Neuronal stem cell (in vitro differentiated cells): ENCODE measurements at regions not wholly inside any gene's neighbourhood (a gene's known extent, or its start where the extent isn't known, plus 50 kb on each side); places are given as distances from the start of the nearest gene placed in this dataset.

Source experiments
- DNase-seq: peaks from one replicate; pipeline ENCODE4 v3.0.0-alpha.2; 2013; ENCODE audit warnings: low spot score
- H2AFZ ChIP-seq: one replicate; pipeline ENCODE4 v1.6.1; 2013; ENCODE audit warnings: mild to moderate bottlenecking, low read length, inconsistent platforms
- H2AK5ac ChIP-seq: 2 replicates; pipeline ENCODE4 v1.6.1; 2013; ENCODE audit warnings: low read depth, mild to moderate bottlenecking, inconsistent platforms, low read length, moderate library complexity, mixed read lengths
- H2BK120ac ChIP-seq: 2 replicates; pipeline ENCODE4 v1.6.1; 2013; ENCODE audit warnings: low read depth, mild to moderate bottlenecking, inconsistent platforms, low read length, moderate library complexity, mixed read lengths
- H2BK12ac ChIP-seq: one replicate; pipeline ENCODE4 v1.6.1; 2013; ENCODE audit warnings: low read length, inconsistent platforms
- H2BK15ac ChIP-seq: 2 replicates; pipeline ENCODE4 v1.6.1; 2013; ENCODE audit warnings: mild to moderate bottlenecking, low read length, inconsistent platforms, mixed read lengths
- H2BK5ac ChIP-seq: one replicate; pipeline ENCODE4 v1.6.1; 2013; ENCODE audit warnings: inconsistent platforms, mild to moderate bottlenecking, low read length, moderate library complexity
- H3K14ac ChIP-seq: one replicate; pipeline ENCODE4 v1.6.1; 2013; ENCODE audit warnings: low read length, inconsistent platforms
- H3K18ac ChIP-seq: 2 replicates; pipeline ENCODE4 v1.6.1; 2013; ENCODE audit warnings: low read length, inconsistent platforms
- H3K23ac ChIP-seq: 2 replicates; pipeline ENCODE4 v1.6.1; 2013; ENCODE audit warnings: low read depth, mild to moderate bottlenecking, mixed read lengths, low read length, inconsistent platforms; ENCODE audit not compliant: poor library complexity
- H3K27ac ChIP-seq: replicated peaks from 3 replicates; pipeline ENCODE4 v1.5.1; 2013; ENCODE audit warnings: low read length, inconsistent platforms
- H3K27me3 ChIP-seq, 3 experiments: 2 replicates each; pipeline ENCODE4 v1.6.1; 2013; ENCODE audit warnings: low read length in 3 of 3, mild to moderate bottlenecking in 2 of 3, inconsistent platforms in 1 of 3, low read depth in 1 of 3, mixed read lengths in 1 of 3, moderate library complexity in 1 of 3; ENCODE audit not compliant: control insufficient read depth in 3 of 3, insufficient read depth in 3 of 3
- H3K36me3 ChIP-seq, 2 donors: replicated peaks in 1 of 2; 2 replicates each; pipeline ENCODE4 v1.6.1; 2013; ENCODE audit warnings: low read length in 2 of 2; ENCODE audit not compliant: control insufficient read depth in 2 of 2, insufficient read depth in 2 of 2
- H3K4ac ChIP-seq: 2 replicates; pipeline ENCODE4 v1.6.1; 2013; ENCODE audit warnings: inconsistent platforms, mild to moderate bottlenecking, low read length, moderate library complexity
- H3K4me1 ChIP-seq, 2 donors: 1 replicate in 1 of 2; 2 replicates in 1 of 2; pipeline ENCODE4 v1.6.1; 2013; ENCODE audit warnings: low read length in 2 of 2, low read depth in 1 of 2; ENCODE audit not compliant: control insufficient read depth in 2 of 2, insufficient read depth in 1 of 2
- H3K4me2 ChIP-seq: one replicate; pipeline ENCODE4 v1.6.1; 2013; ENCODE audit warnings: mild to moderate bottlenecking, low read length, inconsistent platforms; ENCODE audit not compliant: insufficient read depth, poor library complexity, severe bottlenecking
- H3K4me3 ChIP-seq, 2 donors: 2 replicates each; pipeline ENCODE4 v1.5.1; 2013; ENCODE audit warnings: low read length in 2 of 2, mild to moderate bottlenecking in 2 of 2, inconsistent platforms in 1 of 2, moderate library complexity in 1 of 2
- H3K79me1 ChIP-seq: one replicate; pipeline ENCODE4 v1.6.1; 2013; ENCODE audit warnings: low read depth, mild to moderate bottlenecking, inconsistent platforms, low read length, moderate library complexity
- H3K9ac ChIP-seq: one replicate; pipeline ENCODE4 v1.6.1; 2013; ENCODE audit warnings: mild to moderate bottlenecking, low read depth, low read length, inconsistent platforms; ENCODE audit not compliant: poor library complexity
- H3K9me3 ChIP-seq, 2 donors: replicated peaks in 1 of 2; 2 replicates each; pipeline versions ENCODE3 to v1.6.1; 2013; ENCODE audit warnings: low read length in 2 of 2, mild to moderate bottlenecking in 2 of 2, inconsistent platforms in 1 of 2, low read depth in 1 of 2, mixed read lengths in 1 of 2, moderate library complexity in 1 of 2; ENCODE audit not compliant: control insufficient read depth in 2 of 2, insufficient read depth in 1 of 2
- H4K8ac ChIP-seq: one replicate; pipeline ENCODE4 v1.6.1; 2013; ENCODE audit warnings: low read depth, mild to moderate bottlenecking, inconsistent platforms, low read length, moderate library complexity
- H4K91ac ChIP-seq: one replicate; pipeline ENCODE4 v1.6.1; 2013; ENCODE audit warnings: low read length, low read depth, mild to moderate bottlenecking, inconsistent platforms; ENCODE audit not compliant: poor library complexity
- WGBS, 2 donors: extraction: QIAGEN DNeasy Blood & Tissue Kit; methylation state at CpG; one replicate each; pipeline ENCODE4 v1.1.7; 2013; ENCODE audit warnings: missing lambda C conversion rate in 2 of 2, mixed read lengths in 1 of 2; ENCODE audit not compliant: insufficient read length in 2 of 2, insufficient replicate concordance in 1 of 2; ENCODE audit errors: extremely low coverage in 2 of 2; 5-methylcytosine and 5-hydroxymethylcytosine counted together

DNA sequence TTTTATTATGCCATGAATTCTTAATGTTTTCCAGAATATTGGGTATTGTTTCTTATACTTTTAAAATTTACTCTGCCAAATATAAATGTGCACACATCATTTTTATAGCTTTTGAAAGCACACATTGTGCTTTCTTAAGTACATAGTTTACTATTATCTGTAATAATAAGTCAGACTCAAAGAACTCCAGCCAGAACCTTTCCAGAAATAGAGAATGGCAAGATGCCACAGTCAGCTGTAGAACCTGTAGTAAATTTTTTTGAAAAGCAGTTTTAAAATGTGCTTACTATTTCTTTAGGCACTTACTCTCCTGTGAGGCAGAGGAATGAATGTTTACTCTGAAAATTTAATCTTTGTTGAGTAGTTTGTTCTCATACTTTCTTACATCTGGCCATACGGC is 1287.1 kb downstream of the PCDH9 start:
- DNase-seq = no peak

DNA sequence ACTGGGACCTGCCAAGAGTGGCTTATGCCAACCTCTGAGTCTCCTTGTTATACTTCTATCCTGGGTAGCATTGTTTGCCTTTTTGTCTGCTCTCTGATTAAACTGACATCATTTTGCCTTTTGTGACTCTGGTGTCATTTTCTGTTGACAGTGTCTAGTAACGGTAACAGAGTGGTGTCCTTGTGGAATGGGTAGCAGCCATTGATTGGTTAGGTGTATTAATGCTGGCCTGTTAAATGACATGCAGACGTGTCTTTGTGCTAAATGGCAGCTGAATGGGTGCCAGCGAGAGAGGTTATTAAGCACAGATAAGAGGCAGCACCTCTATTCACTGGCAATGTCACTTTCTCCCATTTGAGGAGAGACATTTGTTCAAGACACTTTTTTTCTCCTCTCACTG is 1289.4 kb downstream of the PCDH9 start:
- Histone ChIP-seq H3K4ac (no peak overlapping the region), H3K79me1 (no peaks in the 10 kb centered on the region), H3K27ac (no peak overlapping the region), H2BK5ac (no peak overlapping the region), H3K4me1 (peaks cover 0 to 1% of the 10 kb centered on the region in 2 donors), H2AFZ (peak overlapping the region; percentile 1), H3K36me3 (no peaks in the 10 kb centered on the region), H2BK120ac (no peak overlapping the region), H4K8ac (no peak overlapping the region), H3K27me3 (no peaks in the 10 kb centered on the region), H3K23ac (no peak overlapping the region), H3K14ac (no peak overlapping the region), H2BK12ac (no peak overlapping the region), H3K4me3 (no peak overlapping the region), H4K91ac (no peak overlapping the region), H3K9ac (no peak overlapping the region), H3K4me2 (no peak overlapping the region), H2AK5ac (no peak overlapping the region), H3K18ac (no peak overlapping the region), H2BK15ac (no peak overlapping the region), H3K9me3 (no peaks in the 10 kb centered on the region)
- DNase-seq = no peak
- no CpG with 5 or more reads among the region's 3 CpGs for WGBS, 2 donors

More for the DNA sequence above, 1287.1 kb downstream of the PCDH9 start:
- no peaks in the 10 kb centered on the region for H3K9me3 ChIP-seq
- no peak overlapping the region for H3K23ac ChIP-seq
- H3K4ac ChIP-seq = no peak overlapping the region
- H2BK15ac ChIP-seq = no peak overlapping the region
- no peak overlapping the region for H2AK5ac ChIP-seq
- no peak overlapping the region for H3K4me2 ChIP-seq
- no peaks in the 10 kb centered on the region for H3K79me1 ChIP-seq
- H3K4me3 ChIP-seq = no peak overlapping the region
- no peak overlapping the region for H2AFZ ChIP-seq
- no peak overlapping the region for H2BK12ac ChIP-seq
- H3K27me3 ChIP-seq = no peaks in the 10 kb centered on the region
- H2BK120ac ChIP-seq = no peak overlapping the region
- no peak overlapping the region for H3K18ac ChIP-seq
- H3K14ac ChIP-seq = no peak overlapping the region
- no peak overlapping the region for H3K9ac ChIP-seq
- H4K8ac ChIP-seq = no peak overlapping the region
- H3K27ac ChIP-seq = no peak overlapping the region
- WGBS, 2 donors = no CpG with 5 or more reads among the region's 1 CpG
- no peaks in the 10 kb centered on the region for H3K36me3 ChIP-seq
- peaks cover 0 to 1% of the 10 kb centered on the region in 2 donors for H3K4me1 ChIP-seq
- H4K91ac ChIP-seq = no peak overlapping the region
- no peak overlapping the region for H2BK5ac ChIP-seq

DNA sequence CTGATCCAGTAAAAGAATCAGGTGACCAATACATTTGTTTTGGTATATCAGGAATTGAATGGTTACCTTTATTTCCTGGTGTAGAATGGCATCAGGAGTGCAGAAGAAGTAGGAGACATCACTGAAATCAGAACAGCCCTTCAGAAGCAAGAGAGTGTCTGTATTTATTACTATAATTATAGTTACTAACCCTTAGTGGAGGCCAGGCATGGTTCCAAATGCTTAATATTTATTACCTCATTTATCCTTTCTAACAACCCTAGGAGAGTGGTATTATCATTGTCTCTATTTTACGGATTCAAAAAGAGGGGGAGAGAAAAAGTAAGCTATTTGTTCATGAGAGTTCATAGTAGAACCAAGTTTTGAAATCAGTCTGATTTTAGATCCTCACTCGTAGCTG is 1292.9 kb downstream of the PCDH9 start:
- Histone ChIP-seq H3K36me3 (no peaks in the 10 kb centered on the region), H3K9me3 (no peaks in the 10 kb centered on the region), H3K4ac (no peak overlapping the region), H3K27ac (no peak overlapping the region), H3K23ac (no peak overlapping the region), H3K18ac (no peak overlapping the region), H3K79me1 (no peaks in the 10 kb centered on the region), H3K4me1 (peaks cover 0 to 1% of the 10 kb centered on the region in 2 donors), H2AK5ac (no peak overlapping the region), H3K4me3 (no peak overlapping the region), H3K9ac (no peak overlapping the region), H3K14ac (no peak overlapping the region), H2BK120ac (no peak overlapping the region), H4K91ac (no peak overlapping the region), H2BK12ac (no peak overlapping the region), H2BK15ac (no peak overlapping the region), H2BK5ac (no peak overlapping the region), H2AFZ (no peak overlapping the region), H3K4me2 (no peak overlapping the region), H3K27me3 (no peaks in the 10 kb centered on the region), H4K8ac (no peak overlapping the region)
- WGBS, 2 donors = no CpG with 5 or more reads among the region's 2 CpGs
- DNase-seq = no peak

DNA sequence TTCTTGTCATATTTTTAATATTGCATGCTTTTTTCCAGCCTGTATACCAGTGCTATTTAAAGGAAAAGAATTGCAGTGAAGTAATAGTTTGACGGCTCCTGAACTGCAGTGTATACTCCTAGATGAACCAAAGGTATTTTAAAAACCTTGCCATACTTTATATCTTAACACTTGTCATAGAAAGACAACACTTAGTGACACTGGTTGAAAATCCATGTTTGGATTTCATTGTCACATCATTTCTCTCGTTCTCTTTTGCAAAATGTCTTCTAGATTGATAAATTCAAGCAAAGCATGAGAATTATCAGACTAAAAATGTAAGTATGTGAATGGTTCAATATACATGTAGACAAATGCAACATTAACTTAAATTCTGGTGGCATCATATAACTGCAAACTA is 1293.9 kb downstream of the PCDH9 start:
- no peaks in the 10 kb centered on the region for H3K9me3 ChIP-seq
- WGBS, 2 donors = no CpG with 5 or more reads among the region's 2 CpGs
- H3K4ac ChIP-seq = no peak overlapping the region
- H3K27ac ChIP-seq = no peak overlapping the region
- H3K4me1 ChIP-seq = peaks cover 0 to 1% of the 10 kb centered on the region in 2 donors
- no peak overlapping the region for H2AFZ ChIP-seq
- H3K4me3 ChIP-seq = no peak overlapping the region
- no peak overlapping the region for H3K18ac ChIP-seq
- H3K23ac ChIP-seq = no peak overlapping the region
- no peak overlapping the region for H2BK120ac ChIP-seq
- H3K79me1 ChIP-seq = no peaks in the 10 kb centered on the region
- no peaks in the 10 kb centered on the region for H3K27me3 ChIP-seq
- no peak overlapping the region for H4K91ac ChIP-seq
- no peak overlapping the region for H2BK5ac ChIP-seq
- no peak for DNase-seq
- no peak overlapping the region for H3K14ac ChIP-seq
- no peak overlapping the region for H2AK5ac ChIP-seq
- no peak overlapping the region for H2BK12ac ChIP-seq
- no peaks in the 10 kb centered on the region for H3K36me3 ChIP-seq
- H2BK15ac ChIP-seq = no peak overlapping the region
- H3K9ac ChIP-seq = no peak overlapping the region
- no peak overlapping the region for H3K4me2 ChIP-seq
- H4K8ac ChIP-seq = no peak overlapping the region
